Tibial nerve (tissue), 4 donors: ENCODE measurements at regions not wholly inside any gene's neighbourhood (a gene's known extent, or its start where the extent isn't known, plus 50 kb on each side); places are given as distances from the start of the nearest gene placed in this dataset.

Experiments
- DNase-seq, 2 donors: peaks; one replicate each; pipeline ENCODE4 v3.0.0-alpha.2; 2019; ENCODE audit warnings: low spot score in 2 of 2
- H3K27ac ChIP-seq, 4 donors: fragments of 200-600 bp; sonication (generic) in 3 of 4; one replicate each; pipeline ENCODE4 v1.5.1; 2017 to 2019; ENCODE audit warnings: mild to moderate bottlenecking in 1 of 4
- H3K27me3 ChIP-seq, 2 donors: fragments of 200-600 bp; sonication (generic) in 1 of 2; one replicate each; pipeline versions ENCODE4 v1.5.1 to v1.6.0; 2017 to 2019
- H3K36me3 ChIP-seq, 3 donors: fragments of 200-600 bp; sonication (generic); one replicate each; pipeline ENCODE4 v1.5.1; 2018 to 2019
- H3K4me1 ChIP-seq, 4 donors: fragments of 200-600 bp; sonication (generic) in 3 of 4; one replicate each; pipeline ENCODE4 v1.5.1; 2017 to 2019
- H3K4me3 ChIP-seq, 4 donors: fragments of 200-600 bp; sonication (generic) in 3 of 4; one replicate each; pipeline ENCODE4 v1.5.1; 2017 to 2019; ENCODE audit warnings: mild to moderate bottlenecking in 1 of 4, moderate library complexity in 1 of 4
- H3K9me3 ChIP-seq, 4 donors: fragments of 200-600 bp; sonication (generic) in 3 of 4; one replicate each; pipeline ENCODE4 v1.5.1; 2017 to 2019
- CTCF ChIP-seq, 5 experiments: fragments of 200-600 bp in 3 of 5; fragments of 450-650 bp in 2 of 5; sonication (generic) in 3 of 5; IDR thresholded peaks; one replicate each; pipeline ENCODE4 v1.5.1; 2016 to 2019; ENCODE audit warnings: antibody characterized with exemption in 5 of 5, mild to moderate bottlenecking in 3 of 5, moderate library complexity in 2 of 5
- EP300 ChIP-seq, 2 donors: sonication (generic); formaldehyde crosslinking; IDR thresholded peaks; one replicate each; pipeline ENCODE4 v1.6.1; 2017; ENCODE audit warnings: antibody characterized with exemption in 2 of 2, mild to moderate bottlenecking in 1 of 2
- POLR2A ChIP-seq, 2 donors: fragments of 450-650 bp; IDR thresholded peaks; one replicate each; pipeline ENCODE4 v1.6.1; 2017; ENCODE audit warnings: antibody characterized with exemption in 2 of 2, mild to moderate bottlenecking in 2 of 2, moderate library complexity in 2 of 2
- WGBS, 2 donors: methylation state at CpG; one replicate each; pipeline ENCODE4 v1.1.5; 2018; 5-methylcytosine and 5-hydroxymethylcytosine counted together

GRCh38 chr2:65714866-65715265, 282.5 kb upstream of the SPRED2 start:
- Histone ChIP-seq H3K27me3 (no peaks in the 10 kb centered on the region), H3K9me3 (no peaks in the 10 kb centered on the region), H3K27ac (no peak overlapping the region), H3K4me1 (no peaks in the 10 kb centered on the region), H3K36me3 (no peaks in the 10 kb centered on the region), H3K4me3 (no peak overlapping the region)
- TF ChIP-seq CTCF (IDR thresholded peaks at IDR 0.05) (no peak), EP300 (IDR thresholded peaks at IDR 0.05) (no peak), POLR2A (IDR thresholded peaks at IDR 0.05) (no peak)
- 59 to 63% methylated on average over 1 of the region's 1 CpG for WGBS, 2 donors
- no peak for DNase-seq

GRCh38 chr2:65711863-65712262, 279.5 kb upstream of the SPRED2 start:
- H3K27me3 ChIP-seq = no peaks in the 10 kb centered on the region
- no peak overlapping the region for H3K4me3 ChIP-seq
- DNase-seq = no peak
- H3K4me1 ChIP-seq = no peaks in the 10 kb centered on the region
- no peak overlapping the region for H3K27ac ChIP-seq
- no peaks in the 10 kb centered on the region for H3K9me3 ChIP-seq
- WGBS, 2 donors = 68 to 81% methylated on average over 1 of the region's 1 CpG
- no peaks in the 10 kb centered on the region for H3K36me3 ChIP-seq
- TF ChIP-seq CTCF (IDR thresholded peaks at IDR 0.05) (no peak), EP300 (IDR thresholded peaks at IDR 0.05) (no peak), POLR2A (IDR thresholded peaks at IDR 0.05) (no peak)

GRCh38 chr2:65710779-65711295, 278.4 kb upstream of the SPRED2 start:
- WGBS, 2 donors = 53 to 67% methylated on average over 2 of the region's 2 CpGs
- H3K9me3 ChIP-seq = no peaks in the 10 kb centered on the region
- H3K36me3 ChIP-seq = no peaks in the 10 kb centered on the region
- no peaks in the 10 kb centered on the region for H3K4me1 ChIP-seq
- no peak overlapping the region for H3K4me3 ChIP-seq
- TF ChIP-seq POLR2A (IDR thresholded peaks at IDR 0.05) (no peak), CTCF (IDR thresholded peaks at IDR 0.05) (no peak)
- no peak overlapping the region for H3K27ac ChIP-seq
- H3K27me3 ChIP-seq = no peaks in the 10 kb centered on the region
- no peak for DNase-seq

- no peaks in the 10 kb centered on the region for H3K36me3 ChIP-seq
- no peak overlapping the region for H3K27ac ChIP-seq
- H3K27me3 ChIP-seq = no peaks in the 10 kb centered on the region
- no peaks in the 10 kb centered on the region for H3K9me3 ChIP-seq
- 89 to 93% methylated on average over 5 of the region's 5 CpGs for WGBS, 2 donors
- TF ChIP-seq EP300 (IDR thresholded peaks at IDR 0.05) (no peak), POLR2A (IDR thresholded peaks at IDR 0.05) (no peak), CTCF (IDR thresholded peaks at IDR 0.05) (no peak)
- no peak for DNase-seq
- H3K4me1 ChIP-seq = no peaks in the 10 kb centered on the region
- H3K4me3 ChIP-seq = no peak overlapping the region
Observed at GRCh38 chr2:65710356-65710755, 278.0 kb upstream of the SPRED2 start.

GRCh38 chr2:65708086-65708485, 275.7 kb upstream of the SPRED2 start:
- H3K4me1 ChIP-seq = no peaks in the 10 kb centered on the region
- WGBS, 2 donors = 43 to 51% methylated on average over 3 of the region's 3 CpGs
- no peaks in the 10 kb centered on the region for H3K9me3 ChIP-seq
- no peak overlapping the region for H3K4me3 ChIP-seq
- no peaks in the 10 kb centered on the region for H3K27me3 ChIP-seq
- no peak overlapping the region for H3K27ac ChIP-seq
- DNase-seq = no peak
- TF ChIP-seq CTCF (IDR thresholded peaks at IDR 0.05) = no peak
- no peak for TF ChIP-seq POLR2A (IDR thresholded peaks at IDR 0.05)
- no peak for TF ChIP-seq EP300 (IDR thresholded peaks at IDR 0.05)
- no peaks in the 10 kb centered on the region for H3K36me3 ChIP-seq
